SK-N-SH treated with all-trans-retinoic acid at 6 μM for 48 hours (cell line): ENCODE measurements at regions not wholly inside any gene's neighbourhood (a gene's known extent, or its start where the extent isn't known, plus 50 kb on each side); places are given as distances from the start of the nearest gene placed in this dataset.

Source experiments
- ARNTL ChIP-seq: fragments of 450-650 bp; formaldehyde crosslinking; IDR thresholded peaks from 2 replicates; pipeline ENCODE4 v1.5.0; 2020; ENCODE audit warnings: low read depth, mild to moderate bottlenecking, moderate library complexity, borderline replicate concordance
- CREB5 ChIP-seq: fragments of 250-450 bp; sonication (Bioruptor Pico); IDR thresholded peaks from 2 replicates; pipeline ENCODE4 v1.5.1; 2020; ENCODE audit warnings: low read depth, mild to moderate bottlenecking, moderate library complexity
- ZNF8 ChIP-seq: fragments of 450-650 bp; formaldehyde crosslinking; IDR thresholded peaks from 2 replicates; pipeline ENCODE4 v1.5.0; 2020; ENCODE audit warnings: mild to moderate bottlenecking, moderate library complexity
- TF ChIP-seq, protein P1 (sequence below): fragments of 250-450 bp; sonication (Bioruptor Pico); IDR thresholded peaks from 2 replicates; pipeline ENCODE4 v1.8.0; 2020; ENCODE audit warnings: mild to moderate bottlenecking, moderate library complexity, borderline replicate concordance

DNA sequence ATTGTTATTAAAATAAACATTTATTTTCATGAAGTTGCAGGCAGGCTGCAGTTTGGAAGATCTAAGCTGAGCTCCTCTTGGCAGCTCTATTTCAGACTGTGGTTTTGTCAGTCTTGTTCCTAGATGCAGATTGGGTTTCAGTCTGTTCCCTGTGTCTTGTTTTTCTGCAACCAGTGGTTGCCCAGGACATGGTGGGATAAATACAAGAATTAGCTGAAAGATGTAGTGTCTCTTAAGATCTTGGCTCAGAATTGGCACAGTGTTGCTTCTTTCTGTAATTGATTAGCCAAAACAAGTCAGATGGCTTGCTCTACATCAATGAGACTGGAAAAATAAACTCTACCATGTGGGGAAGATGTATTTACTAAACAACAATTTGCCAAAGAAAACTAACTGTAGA is 283.0 kb upstream of the BOD1L1 start:
- TF ChIP-seq CREB5 = no peak
- TF ChIP-seq ZNF8 = no peak
- TF ChIP-seq, protein P1, sequence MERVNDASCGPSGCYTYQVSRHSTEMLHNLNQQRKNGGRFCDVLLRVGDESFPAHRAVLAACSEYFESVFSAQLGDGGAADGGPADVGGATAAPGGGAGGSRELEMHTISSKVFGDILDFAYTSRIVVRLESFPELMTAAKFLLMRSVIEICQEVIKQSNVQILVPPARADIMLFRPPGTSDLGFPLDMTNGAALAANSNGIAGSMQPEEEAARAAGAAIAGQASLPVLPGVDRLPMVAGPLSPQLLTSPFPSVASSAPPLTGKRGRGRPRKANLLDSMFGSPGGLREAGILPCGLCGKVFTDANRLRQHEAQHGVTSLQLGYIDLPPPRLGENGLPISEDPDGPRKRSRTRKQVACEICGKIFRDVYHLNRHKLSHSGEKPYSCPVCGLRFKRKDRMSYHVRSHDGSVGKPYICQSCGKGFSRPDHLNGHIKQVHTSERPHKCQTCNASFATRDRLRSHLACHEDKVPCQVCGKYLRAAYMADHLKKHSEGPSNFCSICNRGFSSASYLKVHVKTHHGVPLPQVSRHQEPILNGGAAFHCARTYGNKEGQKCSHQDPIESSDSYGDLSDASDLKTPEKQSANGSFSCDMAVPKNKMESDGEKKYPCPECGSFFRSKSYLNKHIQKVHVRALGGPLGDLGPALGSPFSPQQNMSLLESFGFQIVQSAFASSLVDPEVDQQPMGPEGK (CRISPR knock-in tag) = no peak
- no peak for TF ChIP-seq ARNTL
